OCI-LY1 (cell line): ENCODE measurements at regions not wholly inside any gene's neighbourhood (a gene's known extent, or its start where the extent isn't known, plus 50 kb on each side); places are given as distances from the start of the nearest gene placed in this dataset.

Experiments
- CTCF ChIP-seq: fragments of 200-600 bp; sonication (generic), shearing (Covaris generic); IDR thresholded peaks from 2 replicates; pipeline ENCODE4 v1.5.1; 2017; ENCODE audit warnings: mild to moderate bottlenecking, antibody characterized with exemption, low read length, moderate library complexity, mixed read lengths
- EZH2 ChIP-seq: fragments of 200-600 bp; sonication (generic), shearing (Covaris generic); IDR thresholded peaks from 2 replicates; pipeline ENCODE4 v1.8.0; 2017; ENCODE audit warnings: borderline replicate concordance, mixed run types, mild to moderate bottlenecking, antibody characterized with exemption, low read length, moderate library complexity, mixed read lengths

- TF ChIP-seq CTCF: no peak
- no peak for TF ChIP-seq EZH2
Observed at GRCh38 chr6:155915651-155916050, 460.0 kb upstream of the NOX3 start.
